ENCODE measurements at regions not wholly inside any gene's neighbourhood (a gene's known extent, or its start where the extent isn't known, plus 50 kb on each side); places are given as distances from the start of the nearest gene placed in this dataset.

DNA sequence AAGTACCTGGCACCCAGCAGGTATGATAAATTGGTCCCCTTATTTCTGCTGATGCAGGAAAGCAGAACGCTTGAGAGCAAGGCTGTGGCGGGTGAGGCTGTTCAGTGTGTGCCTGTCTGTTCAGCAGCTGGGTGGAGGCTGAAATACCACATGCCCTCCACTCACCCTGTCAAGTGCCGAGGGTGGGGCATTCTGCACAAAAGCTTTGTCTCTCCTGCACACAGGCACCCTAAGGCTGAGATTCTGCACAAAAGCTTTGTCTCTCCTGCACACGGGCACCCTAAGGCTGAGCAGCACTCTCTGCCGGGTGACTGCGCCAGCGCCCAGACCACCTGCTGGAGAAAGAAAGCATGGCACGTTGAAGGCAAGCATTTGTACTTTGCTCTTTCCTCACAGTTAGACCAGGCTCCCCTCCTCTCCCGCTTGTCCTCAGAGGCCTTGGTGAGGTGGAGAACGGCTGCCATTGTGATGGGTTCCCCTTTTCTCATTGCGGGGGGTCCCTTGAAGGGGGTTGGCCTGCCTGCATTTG, 97.5 kb downstream of the BDH1 start:
- TF ChIP-seq, protein P1, sequence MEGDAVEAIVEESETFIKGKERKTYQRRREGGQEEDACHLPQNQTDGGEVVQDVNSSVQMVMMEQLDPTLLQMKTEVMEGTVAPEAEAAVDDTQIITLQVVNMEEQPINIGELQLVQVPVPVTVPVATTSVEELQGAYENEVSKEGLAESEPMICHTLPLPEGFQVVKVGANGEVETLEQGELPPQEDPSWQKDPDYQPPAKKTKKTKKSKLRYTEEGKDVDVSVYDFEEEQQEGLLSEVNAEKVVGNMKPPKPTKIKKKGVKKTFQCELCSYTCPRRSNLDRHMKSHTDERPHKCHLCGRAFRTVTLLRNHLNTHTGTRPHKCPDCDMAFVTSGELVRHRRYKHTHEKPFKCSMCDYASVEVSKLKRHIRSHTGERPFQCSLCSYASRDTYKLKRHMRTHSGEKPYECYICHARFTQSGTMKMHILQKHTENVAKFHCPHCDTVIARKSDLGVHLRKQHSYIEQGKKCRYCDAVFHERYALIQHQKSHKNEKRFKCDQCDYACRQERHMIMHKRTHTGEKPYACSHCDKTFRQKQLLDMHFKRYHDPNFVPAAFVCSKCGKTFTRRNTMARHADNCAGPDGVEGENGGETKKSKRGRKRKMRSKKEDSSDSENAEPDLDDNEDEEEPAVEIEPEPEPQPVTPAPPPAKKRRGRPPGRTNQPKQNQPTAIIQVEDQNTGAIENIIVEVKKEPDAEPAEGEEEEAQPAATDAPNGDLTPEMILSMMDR (IDR thresholded peaks at IDR 0.05): peak in 1 of 6 experiments; percentile 22
- no peak for TF ChIP-seq POLR2A (IDR thresholded peaks at IDR 0.05)
